Thymus (tissue), 11 donors: ENCODE measurements at regions not wholly inside any gene's neighbourhood (a gene's known extent, or its start where the extent isn't known, plus 50 kb on each side); places are given as distances from the start of the nearest gene placed in this dataset.

Experiments
- DNase-seq, 9 donors: peaks; one replicate each; pipeline ENCODE4 v3.0.0-alpha.2; 2013; ENCODE audit warnings: low spot score in 9 of 9, low read depth in 6 of 9, missing footprints in 1 of 9
- H3K27ac ChIP-seq, 2 donors: one replicate each; pipeline ENCODE4 v1.5.1; 2013; ENCODE audit warnings: control low read depth in 1 of 2, low read depth in 1 of 2, low read length in 1 of 2, mild to moderate bottlenecking in 1 of 2, moderate library complexity in 1 of 2
- H3K27me3 ChIP-seq, 2 donors: one replicate each; pipeline ENCODE4 v1.5.1; 2013; ENCODE audit warnings: low read length in 1 of 2; ENCODE audit not compliant: control insufficient read depth in 2 of 2, insufficient read depth in 1 of 2
- H3K36me3 ChIP-seq, 2 donors: one replicate each; pipeline ENCODE4 v1.5.1; 2013; ENCODE audit warnings: low read length in 1 of 2, mild to moderate bottlenecking in 1 of 2, moderate library complexity in 1 of 2; ENCODE audit not compliant: control insufficient read depth in 2 of 2, insufficient read depth in 2 of 2
- H3K4me1 ChIP-seq, 2 donors: one replicate each; pipeline ENCODE4 v1.5.1; 2013; ENCODE audit warnings: low read length in 2 of 2; ENCODE audit not compliant: control insufficient read depth in 2 of 2, insufficient read depth in 2 of 2
- H3K4me3 ChIP-seq, 2 donors: one replicate each; pipeline ENCODE4 v1.5.1; 2013; ENCODE audit warnings: low read length in 2 of 2, control low read depth in 1 of 2, mild to moderate bottlenecking in 1 of 2
- H3K9me3 ChIP-seq, 2 donors: one replicate each; pipeline ENCODE4 v1.5.1; 2013; ENCODE audit warnings: low read length in 1 of 2, mild to moderate bottlenecking in 1 of 2; ENCODE audit not compliant: control insufficient read depth in 2 of 2, insufficient read depth in 1 of 2
- WGBS: extraction: QIAGEN DNeasy Blood & Tissue Kit; methylation state at CpG from one replicate; pipeline ENCODE4 v1.1.7; 2013; 5-methylcytosine and 5-hydroxymethylcytosine counted together
- donor health status: healthy.

DNA sequence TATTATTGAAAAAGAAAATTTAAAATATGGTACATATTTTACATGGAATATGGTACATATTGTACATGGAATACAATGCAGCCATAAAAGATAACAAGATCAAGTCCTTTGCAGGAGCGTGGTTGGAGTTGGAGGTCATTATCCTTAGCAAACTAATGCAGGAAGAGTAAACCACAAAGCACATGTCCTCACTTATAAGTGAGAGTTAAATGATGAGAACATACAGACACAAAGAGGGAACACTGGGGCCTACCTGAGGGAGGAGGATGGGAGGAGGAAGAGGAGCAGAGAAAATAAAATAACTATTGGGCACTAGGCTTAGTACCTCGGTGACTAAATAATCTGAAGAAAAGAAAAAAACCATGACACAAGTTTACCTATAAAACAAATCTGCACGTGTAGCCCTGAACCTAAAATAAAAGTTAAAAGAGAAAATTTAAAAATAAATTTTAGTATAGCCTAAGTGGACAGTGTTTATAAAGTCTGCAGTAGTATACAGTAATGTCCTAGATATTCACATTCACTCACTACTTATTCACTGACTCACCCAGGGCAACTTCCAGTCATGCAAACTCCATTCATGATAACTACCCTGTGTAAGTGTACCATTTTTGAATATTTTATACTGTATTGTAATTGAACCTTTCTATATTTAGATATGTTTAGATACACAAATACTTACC, 204.4 kb downstream of the FAM76B start:
- Histone ChIP-seq H3K27ac (no peak overlapping the region), H3K36me3 (no peaks in the 10 kb centered on the region), H3K27me3 (no peaks in the 10 kb centered on the region), H3K4me1 (no peaks in the 10 kb centered on the region), H3K4me3 (no peak overlapping the region), H3K9me3 (no peaks in the 10 kb centered on the region)
- WGBS, result 96% methylated on average over 3 of the region's 3 CpGs
- DNase-seq, result no peak

DNA sequence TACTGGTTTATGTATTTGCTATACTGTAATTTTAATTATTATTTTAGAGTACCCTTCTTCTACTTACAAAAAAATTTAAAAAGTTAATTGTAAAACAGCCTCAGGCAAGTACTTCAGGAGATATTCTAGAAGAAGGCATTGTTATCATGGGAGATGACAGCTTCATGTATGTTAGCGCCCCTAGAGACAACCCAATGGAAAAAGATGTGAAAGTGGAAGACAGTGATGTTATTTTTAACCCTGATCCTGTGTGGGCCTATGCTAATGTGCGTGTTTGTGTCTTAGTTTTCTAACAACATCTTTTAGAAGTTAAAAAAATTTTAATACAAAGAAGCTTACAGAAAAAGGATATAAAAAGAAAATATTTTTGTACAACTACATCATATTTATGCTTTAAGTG, 205.0 kb downstream of the FAM76B start:
- no peaks in the 10 kb centered on the region for H3K36me3 ChIP-seq
- WGBS, result 92% methylated on average over 2 of the region's 2 CpGs

DNA sequence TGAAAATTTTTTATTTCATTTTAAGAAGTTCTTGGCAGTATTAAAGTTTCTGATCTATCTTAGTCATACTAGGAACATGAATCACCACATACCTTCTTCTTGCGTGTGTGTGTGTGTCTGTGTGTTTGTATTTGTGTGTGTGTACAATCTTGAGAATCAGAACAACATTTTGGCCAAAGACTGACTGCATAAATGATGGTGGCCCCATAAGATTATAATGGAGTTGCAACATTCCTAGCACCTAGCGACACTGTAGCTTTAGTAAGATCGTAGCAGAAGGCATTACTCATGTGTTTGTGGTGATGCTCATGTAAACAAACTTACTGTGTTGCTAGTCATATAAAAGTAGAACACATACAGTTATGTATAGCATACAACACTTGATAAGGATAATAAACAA, 205.4 kb downstream of the FAM76B start:
- H3K9me3 ChIP-seq, result no peaks in the 10 kb centered on the region
- H3K27ac ChIP-seq, result no peak overlapping the region
- no peaks in the 10 kb centered on the region for H3K27me3 ChIP-seq
- no peaks in the 10 kb centered on the region for H3K36me3 ChIP-seq
- H3K4me3 ChIP-seq, result no peak overlapping the region
- H3K4me1 ChIP-seq, result no peaks in the 10 kb centered on the region
- 96% methylated on average over 3 of the region's 3 CpGs for WGBS
- no peak for DNase-seq

More for the DNA sequence above, 205.0 kb downstream of the FAM76B start:
- Histone ChIP-seq H3K4me1 (no peaks in the 10 kb centered on the region), H3K9me3 (no peaks in the 10 kb centered on the region), H3K4me3 (no peak overlapping the region), H3K27me3 (no peaks in the 10 kb centered on the region), H3K27ac (no peak overlapping the region)
- no peak for DNase-seq

DNA sequence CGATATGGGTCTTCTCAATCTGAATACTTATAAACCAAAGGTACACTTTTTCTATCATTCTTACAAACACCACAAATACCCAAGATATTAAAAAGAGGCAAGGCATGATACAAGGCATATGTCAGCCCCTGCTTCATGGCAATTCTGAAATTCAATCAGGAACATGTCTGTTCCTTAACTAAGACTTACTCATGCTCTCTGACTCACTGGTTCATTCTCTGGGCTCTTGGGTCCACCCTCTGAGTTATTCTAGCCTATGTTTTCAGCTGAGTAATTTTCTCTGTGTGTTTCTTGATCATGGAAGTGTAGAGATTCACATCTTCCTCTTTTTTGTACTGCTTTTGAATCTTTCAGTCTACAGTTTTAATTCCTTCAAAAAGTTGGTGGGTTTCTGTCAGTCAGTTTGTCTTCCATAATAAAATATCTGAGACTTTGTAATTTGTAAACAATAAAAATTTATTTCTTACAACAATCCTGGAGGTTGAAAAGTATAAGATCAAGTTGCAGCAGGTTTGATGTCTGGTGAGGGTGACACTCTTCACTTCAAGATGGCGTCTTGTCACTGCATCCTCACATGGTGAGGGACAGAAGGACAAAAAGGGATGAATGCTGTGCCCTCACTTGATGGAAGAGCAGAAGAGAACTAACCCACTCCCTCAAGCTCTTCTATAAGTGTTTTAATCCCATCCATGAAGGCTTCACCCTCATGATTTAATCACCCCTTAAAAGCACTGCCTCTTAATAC, 211.7 kb downstream of the FAM76B start:
- Histone ChIP-seq H3K9me3 (no peaks in the 10 kb centered on the region), H3K4me1 (no peaks in the 10 kb centered on the region), H3K27ac (no peak overlapping the region), H3K27me3 (no peaks in the 10 kb centered on the region), H3K4me3 (no peak overlapping the region), H3K36me3 (no peaks in the 10 kb centered on the region)
- 93% methylated on average over 2 of the region's 2 CpGs for WGBS
- DNase-seq, result no peak

DNA sequence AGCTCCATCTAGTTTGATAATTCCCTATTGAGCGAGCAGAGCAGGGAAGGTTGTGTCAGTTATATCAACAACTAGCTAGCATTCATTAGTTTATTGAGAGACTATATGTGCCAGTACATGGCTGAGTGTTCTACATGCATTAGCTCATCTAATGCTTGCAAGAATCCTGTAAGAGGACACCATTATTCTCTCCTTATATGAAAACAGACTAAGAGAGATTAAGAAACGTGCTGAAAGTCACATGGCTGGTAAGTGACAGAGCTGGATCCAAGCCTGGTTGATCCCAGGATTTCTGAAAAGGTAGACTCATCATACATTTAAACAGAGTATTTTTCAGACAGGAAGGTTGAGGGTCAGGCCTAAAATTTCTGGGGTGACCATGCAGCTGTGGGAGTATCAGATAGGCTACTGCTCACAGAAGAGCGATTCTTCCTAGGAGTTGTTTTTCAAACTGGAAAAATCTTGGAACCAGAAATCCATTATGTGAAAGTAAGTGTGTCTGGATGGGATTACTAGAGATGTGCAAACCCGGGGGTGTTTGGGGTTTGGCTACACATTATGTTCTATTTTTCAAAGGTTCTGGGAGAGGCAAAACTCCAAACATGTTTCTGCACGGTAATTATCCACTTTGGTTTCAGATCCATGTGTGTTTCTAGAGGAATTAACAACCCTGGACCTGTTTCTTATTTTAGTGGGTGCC, 213.3 kb downstream of the FAM76B start:
- DNase-seq, result no peak
- no peaks in the 10 kb centered on the region for H3K9me3 ChIP-seq
- H3K4me3 ChIP-seq, result no peak overlapping the region
- WGBS, result 94% methylated on average over 5 of the region's 5 CpGs
- no peaks in the 10 kb centered on the region for H3K27me3 ChIP-seq
- no peaks in the 10 kb centered on the region for H3K4me1 ChIP-seq
- H3K36me3 ChIP-seq, result no peaks in the 10 kb centered on the region
- no peak overlapping the region for H3K27ac ChIP-seq

DNA sequence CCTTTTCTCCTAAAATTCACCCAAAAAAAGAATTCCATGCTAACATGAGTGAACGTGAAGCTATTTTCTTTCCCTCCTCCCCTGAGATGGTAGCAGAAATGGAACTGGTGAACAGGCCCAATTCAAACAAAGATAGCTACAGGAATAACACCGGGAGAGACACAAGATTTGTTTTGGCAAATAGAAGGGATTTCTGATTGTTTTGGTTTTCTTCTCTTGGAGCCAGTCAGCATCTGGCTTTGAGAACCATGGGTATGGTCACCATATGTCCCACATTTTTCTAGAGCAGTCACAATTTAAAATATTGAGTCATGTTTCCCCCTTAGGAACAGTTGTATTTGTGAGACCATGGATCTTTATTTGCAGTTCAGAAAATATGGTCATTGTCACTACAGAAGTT, 214.1 kb downstream of the FAM76B start:
- H3K27me3 ChIP-seq, result no peaks in the 10 kb centered on the region
- no peaks in the 10 kb centered on the region for H3K9me3 ChIP-seq
- H3K36me3 ChIP-seq, result no peaks in the 10 kb centered on the region
- 97% methylated on average over 2 of the region's 2 CpGs for WGBS
- no peak for DNase-seq
- no peak overlapping the region for H3K4me3 ChIP-seq
- H3K27ac ChIP-seq, result no peak overlapping the region
- no peaks in the 10 kb centered on the region for H3K4me1 ChIP-seq

DNA sequence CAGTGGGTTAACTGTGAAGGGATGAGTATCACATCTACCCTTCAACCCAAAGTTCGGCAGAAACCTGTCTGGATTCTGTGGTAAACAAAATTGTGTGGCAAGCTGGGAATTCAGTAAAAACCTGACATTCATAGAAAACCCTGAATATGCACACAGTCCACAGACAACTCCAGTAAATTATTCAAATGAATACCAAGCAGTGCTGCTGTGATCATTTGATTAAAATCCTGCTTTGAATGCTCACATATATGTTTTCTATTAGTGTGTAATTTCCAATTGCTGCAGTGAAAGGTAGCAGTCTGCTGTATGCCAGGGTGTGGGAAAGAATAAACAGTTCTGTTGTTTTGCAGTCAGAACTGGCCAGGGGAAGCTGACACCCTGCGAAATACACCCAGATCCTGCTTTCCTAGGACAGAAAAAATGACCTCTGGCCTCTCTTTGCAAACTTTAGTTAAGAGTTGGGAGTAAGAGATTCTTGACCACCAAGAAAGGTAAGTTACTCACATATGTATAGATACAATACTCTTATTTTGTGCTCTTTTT, 217.8 kb downstream of the FAM76B start:
- H3K27me3 ChIP-seq, result no peaks in the 10 kb centered on the region
- no peaks in the 10 kb centered on the region for H3K4me1 ChIP-seq
- H3K27ac ChIP-seq, result no peak overlapping the region
- 93% methylated on average over 2 of the region's 2 CpGs for WGBS
- H3K4me3 ChIP-seq, result no peak overlapping the region
- no peak for DNase-seq
- no peaks in the 10 kb centered on the region for H3K36me3 ChIP-seq
- H3K9me3 ChIP-seq, result peaks cover 0 to 2% of the 10 kb centered on the region in 2 donors

DNA sequence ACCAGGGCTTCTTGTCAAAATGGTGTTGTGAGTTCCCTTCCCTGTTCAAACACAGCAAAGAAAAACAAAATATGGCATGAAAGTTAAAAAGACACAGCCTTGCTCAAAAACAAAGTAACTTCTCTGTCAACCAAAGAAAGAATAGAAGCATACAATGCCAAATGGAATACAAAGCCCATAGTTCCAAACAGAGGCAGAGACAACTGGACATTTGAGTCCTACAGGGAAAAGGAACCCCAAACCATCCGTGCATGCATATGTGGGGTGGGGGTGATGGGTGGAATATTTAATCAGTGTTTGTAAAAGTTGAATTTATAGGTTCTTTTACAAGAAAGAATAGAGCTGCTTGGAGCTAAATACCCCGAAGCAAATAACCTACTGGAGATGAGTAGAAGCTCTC, 218.7 kb downstream of the FAM76B start:
- H3K4me1 ChIP-seq, result no peaks in the 10 kb centered on the region

DNA sequence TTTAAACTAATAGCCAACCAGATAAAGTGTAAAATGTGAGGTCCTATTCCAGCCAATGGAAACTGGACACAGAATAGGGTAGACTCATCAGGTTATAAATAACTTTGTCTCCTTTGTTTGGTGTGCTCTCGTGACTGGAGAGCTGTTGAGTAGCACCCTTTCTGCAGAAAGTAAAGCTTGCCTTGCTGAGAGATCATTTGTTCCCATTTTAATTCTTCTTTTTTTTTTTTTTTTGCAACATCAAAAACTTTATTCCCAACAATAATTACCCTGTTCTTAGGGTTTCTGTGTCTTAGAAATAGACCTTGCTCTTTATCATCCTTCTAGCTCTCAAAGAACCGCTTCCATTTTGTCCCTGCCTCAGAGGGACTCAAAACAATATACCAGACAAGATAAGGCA, 220.4 kb downstream of the FAM76B start:
- no peak for DNase-seq
- peaks cover 0 to 2% of the 10 kb centered on the region in 2 donors for H3K9me3 ChIP-seq
- no peaks in the 10 kb centered on the region for H3K36me3 ChIP-seq
- WGBS, result 95% methylated on average over 2 of the region's 2 CpGs
- no peaks in the 10 kb centered on the region for H3K27me3 ChIP-seq
- H3K4me3 ChIP-seq, result no peak overlapping the region
- H3K27ac ChIP-seq, result no peak overlapping the region
- no peaks in the 10 kb centered on the region for H3K4me1 ChIP-seq

More for the DNA sequence above, 218.7 kb downstream of the FAM76B start:
- Histone ChIP-seq H3K36me3 (no peaks in the 10 kb centered on the region), H3K9me3 (peaks cover 0 to 2% of the 10 kb centered on the region in 2 donors), H3K4me3 (no peak overlapping the region), H3K27me3 (no peaks in the 10 kb centered on the region), H3K27ac (no peak overlapping the region)
- 98% methylated on average over 2 of the region's 2 CpGs for WGBS
- no peak for DNase-seq
